ENCODE measurements at regions not wholly inside any gene's neighbourhood (a gene's known extent, or its start where the extent isn't known, plus 50 kb on each side); places are given as distances from the start of the nearest gene placed in this dataset.
A peak's percentile ranks its signal among the peaks of the same experiment; 100 is the strongest.
"Not testable (repeated sequence)": the region's sequence is repeated elsewhere in the genome, so short reads cannot be mapped to it uniquely, and the experiment has no call there.

DNA sequence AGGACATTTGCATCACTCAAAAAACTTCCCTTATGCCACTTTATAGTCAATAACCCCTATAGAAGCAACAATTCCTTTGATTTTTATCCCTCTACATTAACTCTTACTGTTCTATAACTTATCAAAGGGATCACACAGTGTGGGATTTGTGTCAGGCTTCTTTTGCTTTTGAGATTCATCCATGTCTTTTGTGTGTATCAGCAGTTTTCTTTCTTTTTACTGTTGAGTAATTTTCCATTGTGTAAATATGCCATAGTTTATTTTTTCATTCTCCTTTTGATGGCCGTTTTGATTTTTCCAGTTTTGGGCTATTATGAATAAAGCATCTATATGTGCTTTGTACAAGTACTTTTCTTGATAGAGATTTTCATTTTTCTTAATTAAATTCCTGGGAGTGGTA, 657.9 kb downstream of the EPM2A start:
- ATAC-seq, result no peak

DNA sequence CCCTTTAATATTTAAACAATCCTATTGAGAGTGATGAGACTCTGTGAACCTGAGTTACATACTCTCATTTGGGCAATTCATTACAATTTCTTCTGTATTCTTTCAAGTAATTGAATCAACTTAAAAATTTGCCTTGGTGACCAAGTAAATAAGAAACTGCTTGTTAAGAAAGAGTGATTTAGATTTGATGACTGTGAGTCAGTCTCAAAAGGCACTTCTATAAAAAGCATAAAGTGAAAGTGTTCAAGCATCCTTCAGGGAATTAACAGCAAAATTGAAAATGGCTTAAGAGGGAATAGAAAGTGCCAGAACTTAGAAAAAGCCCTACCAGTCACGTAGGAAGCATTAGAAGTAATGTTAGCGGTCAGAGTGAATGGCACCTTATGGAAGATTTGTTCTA, 654.7 kb downstream of the EPM2A start:
- ATAC-seq, result no peak

DNA sequence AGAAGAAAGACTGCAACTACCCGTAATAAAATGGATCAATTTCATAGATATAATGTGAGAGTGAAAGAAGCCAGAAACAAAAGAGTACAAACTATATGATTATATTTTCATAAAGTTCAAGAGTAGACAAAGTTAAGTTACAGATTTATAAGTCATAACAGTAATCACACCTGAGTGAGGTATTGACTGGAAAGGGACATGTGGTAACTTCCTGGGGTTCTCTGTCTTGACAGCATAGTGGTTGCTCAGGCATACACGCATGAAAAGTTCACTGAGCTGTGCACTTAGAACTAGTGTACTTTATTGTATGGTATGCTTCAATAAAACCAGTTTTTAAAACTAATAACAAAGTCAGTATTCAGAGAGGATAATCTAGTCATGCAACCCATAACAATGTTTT, 653.6 kb downstream of the EPM2A start:
- ATAC-seq, result no peak

DNA sequence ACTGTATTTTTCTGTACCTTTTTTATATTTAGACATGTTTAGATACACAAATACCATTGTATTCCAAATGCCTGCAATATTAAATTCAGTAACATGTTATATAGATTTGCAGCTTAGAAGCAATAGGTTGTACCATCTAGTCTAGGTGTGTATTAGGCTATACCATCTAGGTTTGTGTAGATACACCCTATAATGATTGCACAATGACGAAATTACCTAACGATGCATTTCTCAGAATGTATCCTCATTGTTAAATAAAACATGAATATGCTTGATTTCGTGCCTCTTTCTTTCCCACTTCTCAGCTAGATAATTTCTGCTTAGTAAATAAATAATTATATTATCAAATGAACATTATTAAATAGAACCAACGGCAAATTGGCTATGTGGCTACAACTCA, 653.0 kb downstream of the EPM2A start:
- no peak for ATAC-seq

DNA sequence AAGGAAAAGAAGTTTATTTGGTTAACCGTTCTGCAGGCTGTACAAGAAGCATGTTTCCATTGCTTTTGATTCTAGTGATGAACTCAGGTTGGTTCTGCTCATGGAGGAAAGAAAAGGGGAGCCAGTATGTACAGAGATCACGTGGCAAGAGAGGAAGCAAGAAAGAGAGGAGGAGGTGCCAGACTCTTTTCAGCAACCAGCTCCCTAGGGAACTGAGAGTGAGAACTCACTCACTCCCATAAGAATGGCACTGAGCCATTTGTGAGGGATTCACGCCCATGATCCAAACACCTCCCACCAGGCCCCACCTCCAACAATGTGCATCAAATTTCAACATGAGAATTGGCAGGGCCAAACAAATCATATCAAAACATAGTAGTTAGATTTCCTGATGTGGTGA, 649.1 kb downstream of the EPM2A start:
- ATAC-seq, result no peak

DNA sequence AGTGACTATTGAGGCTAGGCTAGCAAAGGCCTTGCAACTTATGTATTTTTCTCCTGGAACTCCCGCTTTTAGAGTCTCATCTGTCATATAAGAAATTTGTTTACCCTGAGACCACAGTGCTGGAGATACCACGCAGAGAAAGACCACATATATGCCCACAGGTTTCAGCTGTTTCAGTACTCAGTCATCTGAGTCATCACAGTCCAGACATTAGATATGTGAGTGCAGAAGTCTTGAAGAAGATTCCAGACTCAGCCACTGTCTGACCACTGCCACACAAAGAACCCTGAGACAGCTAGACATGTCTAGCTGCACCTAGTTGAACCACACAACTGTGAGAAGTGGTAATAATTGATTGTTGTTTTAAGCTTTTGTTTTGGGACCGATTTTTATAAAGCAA, 648.3 kb downstream of the EPM2A start:
- ATAC-seq, result no peak

DNA sequence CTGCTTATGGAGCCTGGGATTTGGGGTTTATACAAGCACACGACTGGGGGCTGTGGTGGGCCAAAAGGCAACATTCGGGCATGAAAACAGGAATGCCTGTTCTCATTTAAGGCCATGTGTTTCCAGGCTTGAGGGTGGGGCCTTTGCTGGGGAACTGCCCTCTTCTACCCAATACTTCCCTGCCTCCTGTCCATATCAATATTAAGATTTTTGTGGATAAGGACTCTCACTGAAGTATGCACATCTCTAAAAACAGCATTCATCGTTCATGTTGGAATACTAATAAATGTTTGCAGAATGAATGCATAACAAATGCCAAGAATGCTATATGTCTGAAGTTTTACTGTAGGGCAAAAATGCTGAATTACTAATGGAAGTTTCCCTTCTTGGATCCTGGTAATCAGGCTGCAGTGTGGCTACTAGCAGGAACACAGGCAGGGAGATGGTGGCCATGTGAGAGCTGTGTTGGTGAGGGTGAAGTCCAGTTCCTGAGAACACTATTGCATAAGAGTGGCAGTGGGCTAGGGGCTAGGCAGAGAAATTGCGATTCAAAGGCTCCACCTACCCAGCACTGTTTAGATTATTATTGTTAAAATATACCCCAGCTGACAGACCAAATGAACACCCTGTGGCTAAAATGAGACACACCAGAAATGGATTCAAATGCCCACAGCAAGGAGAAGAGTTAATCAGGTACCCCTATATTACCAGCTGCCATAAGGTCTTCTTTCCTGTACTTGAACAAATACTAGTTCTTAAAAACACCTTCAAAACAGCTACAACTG, 644.3 kb downstream of the EPM2A start:
- ATAC-seq, result no peak

DNA sequence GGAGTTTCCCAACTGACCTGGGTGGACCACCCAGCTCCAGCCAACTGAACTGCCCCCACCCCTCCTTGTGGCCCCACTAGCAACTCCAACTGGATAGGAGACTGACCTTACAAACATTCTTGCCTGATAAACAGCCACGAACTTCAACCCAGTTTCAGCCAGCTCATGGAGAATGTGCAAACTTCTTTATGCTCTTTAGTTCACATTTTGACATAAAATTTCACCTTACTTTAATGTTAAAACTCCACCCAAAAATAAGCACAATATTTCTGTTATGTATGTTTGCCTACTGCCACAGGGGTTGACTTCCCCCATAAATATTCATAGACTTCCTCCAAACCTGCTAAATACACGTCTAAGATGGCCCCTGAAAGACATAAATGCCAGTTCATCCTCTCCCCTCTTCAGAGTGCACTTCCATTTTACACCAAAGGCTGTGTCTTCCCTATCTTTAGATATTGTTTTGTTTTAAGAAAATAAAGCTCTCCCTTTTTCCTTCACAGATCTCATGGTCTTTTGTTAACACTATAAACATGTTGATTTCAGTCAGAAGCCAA, 643.7 kb downstream of the EPM2A start:
- ATAC-seq, result no peak

DNA sequence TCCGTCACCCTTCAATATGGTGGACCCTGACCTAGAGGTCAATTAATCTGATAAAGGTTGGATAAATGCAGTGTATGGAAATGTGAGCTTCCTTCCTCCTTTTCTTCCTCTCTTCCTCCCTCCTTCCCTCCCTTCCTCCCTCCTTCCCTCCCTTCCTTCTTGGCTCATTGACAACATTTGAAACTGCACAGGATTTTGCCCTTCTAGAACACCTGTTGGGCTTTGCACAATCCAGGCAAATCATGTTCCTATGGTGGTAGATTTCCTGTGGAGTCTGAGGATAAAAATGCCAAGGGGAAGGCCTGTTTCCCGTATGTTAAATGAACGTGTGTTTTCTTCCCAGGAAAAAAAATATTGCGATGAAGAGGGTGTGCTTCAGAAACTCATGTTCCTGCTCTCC, 642.8 kb downstream of the EPM2A start:
- ATAC-seq, result no peak

DNA sequence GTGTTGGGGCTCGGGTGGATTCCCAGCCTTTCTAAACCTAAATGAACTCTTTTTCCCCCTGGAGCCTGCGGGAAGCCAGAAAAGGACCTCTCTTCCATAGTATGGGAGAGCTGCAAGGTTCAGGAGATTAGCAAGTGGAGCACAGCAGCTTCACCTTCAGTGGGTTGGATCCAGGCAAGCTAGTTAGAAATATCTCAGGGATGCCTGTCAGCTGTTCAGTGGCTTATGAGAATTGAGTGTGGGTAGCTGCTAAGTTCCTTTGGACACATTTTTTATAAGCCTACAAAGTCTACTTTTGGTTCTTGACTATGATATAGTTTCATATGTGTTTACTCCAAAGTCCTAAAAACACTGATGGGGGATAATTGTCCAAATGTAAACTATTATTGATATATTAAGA, 642.1 kb downstream of the EPM2A start:
- ATAC-seq, result no peak

DNA sequence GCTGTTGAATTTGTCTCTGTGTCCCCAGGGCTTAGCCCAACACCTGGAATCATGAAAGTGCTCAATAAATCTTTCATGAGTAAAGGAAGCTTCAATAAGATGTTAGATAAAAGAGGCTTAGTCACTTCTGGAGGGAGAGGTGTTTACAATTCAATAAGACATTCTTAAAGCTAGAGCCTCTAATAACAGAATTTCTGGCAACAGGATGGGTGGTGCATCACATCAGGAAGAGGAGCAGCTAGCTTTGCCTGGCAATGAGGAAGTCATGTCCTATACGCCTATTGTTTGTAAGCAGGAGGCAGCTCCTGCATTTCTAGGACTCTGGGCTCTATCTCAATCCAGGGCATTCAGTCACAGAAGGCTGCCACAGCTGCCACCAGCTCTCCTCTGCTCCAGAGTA, 638.5 kb downstream of the EPM2A start:
- peak; percentile 79 for ATAC-seq

DNA sequence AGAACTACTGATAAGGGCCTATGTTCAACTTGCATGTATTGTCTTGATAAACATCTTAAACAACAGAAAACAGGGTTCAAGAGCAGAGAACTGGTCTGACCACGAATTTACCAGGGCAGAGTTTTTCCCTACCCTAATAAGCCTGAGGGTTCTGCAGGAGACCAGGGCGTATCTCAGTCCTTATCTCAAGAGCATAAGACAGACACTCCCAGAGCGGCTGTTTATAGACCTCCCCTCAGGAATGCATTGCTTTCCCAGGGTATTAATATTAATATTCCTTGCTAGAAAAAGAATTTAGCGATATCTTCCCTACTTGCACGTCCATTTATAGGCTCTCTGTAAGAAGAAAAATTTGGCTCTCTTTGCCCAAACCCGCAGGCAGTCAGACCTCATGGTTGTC, 637.2 kb downstream of the EPM2A start:
- not testable (repeated sequence) for ATAC-seq

DNA sequence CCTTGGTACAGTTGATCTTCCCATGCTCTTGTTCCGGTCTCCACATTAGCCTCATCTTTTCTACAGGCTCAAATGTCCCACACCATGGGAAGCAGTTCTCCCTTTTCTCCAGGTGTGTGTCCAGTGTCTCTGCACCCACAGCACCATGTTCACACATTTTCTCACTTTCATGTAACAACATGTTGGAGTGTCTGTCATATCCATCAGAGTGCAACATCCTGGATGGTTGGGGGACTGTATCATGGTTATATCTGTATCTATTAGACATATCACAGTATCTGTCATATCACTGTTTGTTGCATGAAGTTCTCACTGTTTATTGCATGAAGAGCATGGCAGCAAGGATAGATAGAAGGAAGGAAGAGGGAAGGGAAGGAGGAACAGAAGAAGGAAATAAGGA, 635.6 kb downstream of the EPM2A start:
- ATAC-seq, result no peak

DNA sequence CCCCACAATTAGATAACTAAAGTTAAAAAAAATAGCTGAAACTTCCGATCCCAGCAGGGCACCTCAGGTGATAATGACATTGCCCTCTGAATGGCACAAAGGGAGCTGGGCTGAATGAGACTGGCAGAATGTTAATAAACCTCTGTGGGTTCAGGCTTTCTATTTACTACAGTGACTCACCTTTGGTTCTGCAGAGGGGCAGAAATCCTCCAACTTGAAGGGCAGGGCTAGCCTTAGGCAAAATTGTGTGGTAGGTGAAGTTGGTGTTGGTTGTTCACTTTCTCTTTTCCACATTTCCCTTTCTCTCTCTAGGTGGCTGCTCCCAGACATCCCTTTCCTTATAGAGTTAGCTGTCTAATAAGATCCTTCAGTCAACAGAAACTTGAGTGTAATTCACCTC, 625.2 kb downstream of the EPM2A start:
- ATAC-seq, result peak; percentile 97

DNA sequence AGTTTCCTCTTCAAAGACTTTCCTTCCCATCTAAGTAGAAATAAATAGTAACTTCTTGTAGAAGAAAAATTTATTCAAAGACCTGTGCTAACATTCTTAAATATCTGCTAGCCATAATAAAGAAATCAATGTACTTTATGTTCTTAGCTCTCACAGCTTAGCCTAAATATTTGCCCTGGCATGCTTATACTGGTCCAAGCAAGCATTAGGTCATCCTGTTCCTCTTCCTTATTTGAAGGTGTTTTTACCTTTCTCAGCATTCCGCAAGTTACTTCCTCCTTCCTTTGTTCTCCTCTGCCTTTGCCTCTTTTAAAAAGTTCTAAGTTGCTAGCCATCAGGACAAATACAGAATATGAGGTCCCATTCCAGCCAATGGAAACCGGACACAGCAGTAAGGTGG, 623.9 kb downstream of the EPM2A start:
- ATAC-seq, result peak; percentile 33

DNA sequence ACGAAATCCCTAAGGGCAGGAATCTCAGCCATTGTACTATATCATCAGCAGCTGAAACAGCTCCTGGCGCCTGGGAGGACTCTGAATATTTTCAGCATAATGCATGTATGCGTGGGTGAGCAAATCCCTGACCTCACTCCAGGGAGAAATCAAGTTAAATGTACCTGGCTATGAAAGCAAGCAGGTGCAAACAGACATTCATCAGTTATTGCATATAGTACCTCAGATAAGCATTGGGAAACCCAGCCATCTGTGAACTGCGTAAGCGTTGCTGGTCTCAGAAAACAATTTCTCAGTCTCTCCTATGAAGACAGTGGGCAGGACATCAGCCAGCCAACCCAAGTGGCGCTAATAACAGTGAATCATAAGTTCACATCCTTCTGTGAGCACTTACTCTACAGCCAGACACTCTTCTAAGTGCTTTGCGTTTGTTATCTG, 622.6 kb downstream of the EPM2A start:
- peak; percentile 64 for ATAC-seq

DNA sequence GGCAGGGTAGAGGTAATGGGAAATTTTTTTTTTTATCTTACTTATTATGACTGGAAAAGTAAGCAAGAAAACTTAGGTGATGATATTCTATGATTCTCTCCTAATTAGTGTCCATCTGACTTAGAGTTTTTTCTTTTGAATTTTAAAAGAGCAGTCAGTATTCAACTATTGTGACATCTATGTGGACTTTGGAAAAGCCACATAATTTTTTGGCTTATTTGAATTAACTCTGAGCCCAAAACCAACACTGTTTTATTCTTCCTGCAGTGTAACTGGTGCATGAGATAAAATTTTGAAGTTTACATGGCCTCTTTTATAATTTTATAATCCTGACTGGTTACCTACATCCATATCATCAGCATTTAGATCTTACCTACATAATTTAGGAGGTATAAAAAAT, 619.7 kb downstream of the EPM2A start:
- no peak for ATAC-seq

DNA sequence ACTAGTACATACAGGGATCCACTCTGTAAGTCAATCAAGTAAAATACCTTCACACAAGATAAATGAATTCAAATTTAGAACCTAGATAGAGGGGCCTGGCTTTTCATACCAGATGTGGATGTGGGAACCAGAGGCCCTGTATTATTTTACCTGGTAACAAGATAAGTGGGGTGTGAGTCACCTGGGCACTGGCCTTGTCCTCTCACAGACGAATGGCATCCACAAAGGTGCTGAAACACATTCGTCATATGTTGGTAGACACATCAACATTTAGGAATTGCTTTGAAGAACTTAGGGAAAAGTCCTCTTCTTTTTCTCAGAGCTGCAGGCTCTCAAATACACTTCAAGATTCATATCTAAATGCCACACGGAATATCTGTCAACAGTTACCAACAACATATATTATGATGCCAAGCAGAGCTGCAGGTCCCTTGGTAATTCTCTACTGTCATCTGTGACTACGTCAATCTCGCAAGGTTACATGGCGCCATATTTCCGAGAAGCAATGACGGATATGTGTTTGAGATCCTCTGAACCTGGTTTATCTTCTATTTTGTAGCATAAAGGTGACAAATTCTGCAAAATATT, 618.6 kb downstream of the EPM2A start:
- ATAC-seq, result no peak

DNA sequence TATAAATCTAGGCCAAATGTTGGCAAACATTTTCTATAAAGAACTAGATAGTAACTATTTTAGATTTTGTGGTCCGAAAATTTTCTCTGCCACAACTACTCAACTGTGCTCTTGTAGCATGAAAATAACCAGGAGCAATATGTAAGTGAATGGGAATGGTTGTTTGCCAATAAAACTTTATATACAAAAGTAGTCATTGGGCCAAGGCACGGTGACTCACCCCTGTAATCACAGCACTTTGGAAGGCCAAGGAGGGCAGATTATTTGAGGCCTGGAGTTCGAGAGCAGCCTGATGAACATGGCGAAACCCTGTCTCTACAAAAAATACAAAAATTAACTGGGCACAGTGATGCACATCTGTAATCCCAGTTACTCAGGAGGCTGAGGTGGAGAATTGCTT, 617.1 kb downstream of the EPM2A start:
- ATAC-seq, result no peak

DNA sequence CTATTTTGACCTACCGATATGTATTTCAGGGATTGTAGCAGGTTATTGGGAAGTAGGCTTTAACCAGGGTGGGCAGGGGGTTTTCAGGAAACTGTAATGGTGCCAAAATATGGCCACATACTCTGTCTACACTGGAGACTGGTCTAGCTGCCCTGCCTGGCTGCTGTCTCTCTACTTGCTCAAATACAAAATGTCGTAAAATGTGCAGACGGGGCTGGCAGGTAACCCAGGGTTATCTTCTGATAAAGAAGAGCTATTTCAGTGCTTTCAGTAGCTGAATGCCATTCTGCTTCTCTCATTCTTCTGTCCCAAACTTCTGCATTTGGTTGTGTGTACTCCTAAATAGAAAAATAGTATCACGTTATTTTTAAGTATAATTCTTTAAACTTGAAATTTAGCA, 616.2 kb downstream of the EPM2A start:
- no peak for ATAC-seq

DNA sequence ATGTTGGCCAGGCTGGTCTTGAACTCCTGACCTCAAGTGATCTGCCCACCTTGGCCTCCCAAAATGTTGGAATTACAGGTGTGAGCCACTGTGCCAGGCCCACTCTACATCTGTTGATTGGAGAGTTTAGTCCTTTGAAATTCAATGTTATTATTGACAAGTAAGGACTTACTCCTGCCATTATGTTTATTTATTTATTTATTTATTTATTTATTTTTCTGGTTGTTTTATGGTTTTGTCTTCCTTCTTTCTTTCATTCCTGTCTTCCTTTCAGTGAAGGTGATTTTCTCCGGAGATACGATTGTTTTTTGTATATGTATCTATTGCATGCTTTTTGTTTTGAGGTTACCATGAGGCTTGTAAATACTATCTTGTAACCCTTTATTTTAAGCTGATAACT, 602.6 kb downstream of the EPM2A start:
- no peak for ATAC-seq

DNA sequence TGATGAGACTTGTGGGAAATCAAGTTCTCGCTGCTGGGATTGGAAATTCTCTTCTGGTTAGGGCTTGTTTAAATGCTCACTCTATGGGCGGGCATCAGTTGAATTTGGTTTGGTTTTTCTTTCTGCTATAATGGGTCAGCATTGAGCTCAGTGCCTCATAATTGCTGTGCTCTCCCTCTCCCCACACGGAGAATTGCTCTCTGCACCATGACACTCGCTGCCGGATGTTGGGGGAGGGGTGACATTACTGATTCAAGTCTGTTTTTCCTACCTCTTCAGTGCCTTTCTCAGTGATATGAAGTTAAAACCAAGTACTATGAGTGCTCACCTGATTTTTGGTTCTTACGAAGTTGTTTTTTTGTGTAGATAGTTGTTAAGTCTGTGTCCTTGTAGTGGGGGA, 599.6 kb downstream of the EPM2A start:
- ATAC-seq, result no peak

DNA sequence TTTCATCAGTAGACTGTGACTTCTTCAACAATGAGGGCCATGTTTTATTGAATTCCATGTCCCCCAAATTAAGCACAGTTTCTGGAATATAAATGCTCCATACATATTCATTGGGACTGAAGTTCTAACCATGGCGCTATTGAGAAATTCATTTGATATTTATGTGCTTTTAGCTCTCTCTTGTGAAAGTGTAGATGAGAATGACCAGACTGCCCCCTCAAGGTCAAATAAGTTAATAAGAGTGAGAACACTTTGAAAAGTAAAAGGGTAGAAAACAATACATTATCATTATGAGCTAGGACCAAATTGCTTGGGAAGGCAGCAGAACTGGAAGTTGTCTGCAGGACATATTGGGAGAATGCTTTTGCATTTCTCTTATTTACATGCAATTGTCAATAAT, 597.9 kb downstream of the EPM2A start:
- no peak for ATAC-seq

DNA sequence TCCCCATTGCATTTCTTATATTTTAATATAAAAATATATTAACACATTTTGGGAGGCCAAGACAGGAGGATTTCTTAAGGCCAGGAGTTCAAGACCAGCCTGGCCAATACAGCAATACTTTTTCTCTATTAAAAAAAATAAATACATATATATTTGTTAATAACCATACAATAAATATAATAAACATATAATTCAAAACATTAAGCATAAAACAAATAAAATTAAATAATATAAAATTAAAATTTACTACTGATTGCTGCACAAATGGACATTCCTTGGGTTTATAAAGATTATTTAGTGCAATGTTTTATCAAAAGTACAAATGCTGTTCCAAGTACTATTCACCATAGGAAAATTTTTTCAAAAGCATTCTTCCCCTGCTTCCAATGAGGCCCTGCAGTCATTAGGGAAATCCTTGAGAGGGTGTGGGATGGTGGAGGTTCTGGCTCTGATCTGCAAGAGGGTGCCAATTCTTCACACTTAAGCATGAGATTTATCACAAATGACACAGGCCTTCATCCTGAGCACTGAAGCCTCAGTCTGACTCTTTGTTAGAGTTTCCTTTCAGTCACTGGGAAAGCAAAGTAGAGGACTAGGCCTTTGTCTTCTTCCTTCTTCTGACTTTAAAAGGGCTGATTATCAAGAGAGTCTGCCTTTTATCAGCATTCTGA, 596.7 kb downstream of the EPM2A start:
- ATAC-seq, result no peak
